Fibroblast of pulmonary artery (primary cell): ENCODE measurements at regions not wholly inside any gene's neighbourhood (a gene's known extent, or its start where the extent isn't known, plus 50 kb on each side); places are given as distances from the start of the nearest gene placed in this dataset.
A peak's percentile ranks its signal among the peaks of the same experiment; 100 is the strongest.

Experiments
- DNase-seq: peaks from one replicate; pipeline ENCODE4 v3.0.0-alpha.2; 2010; ENCODE audit warnings: low read depth
- H3K4me3 ChIP-seq: replicated peaks from 2 replicates; pipeline ENCODE4 v1.5.1; 2011; ENCODE audit warnings: low read depth, mild to moderate bottlenecking, control low read depth, low read length, moderate library complexity
- CTCF ChIP-seq: IDR thresholded peaks from 2 replicates; pipeline ENCODE4 v1.5.1; 2011; ENCODE audit warnings: mild to moderate bottlenecking, control low read depth, low read length, inconsistent platforms; ENCODE audit errors: missing control alignments

- no peak overlapping the region for H3K4me3 ChIP-seq
Measured at GRCh38 chr7:84546403-84546802, 351.8 kb upstream of the SEMA3A start.

DNA sequence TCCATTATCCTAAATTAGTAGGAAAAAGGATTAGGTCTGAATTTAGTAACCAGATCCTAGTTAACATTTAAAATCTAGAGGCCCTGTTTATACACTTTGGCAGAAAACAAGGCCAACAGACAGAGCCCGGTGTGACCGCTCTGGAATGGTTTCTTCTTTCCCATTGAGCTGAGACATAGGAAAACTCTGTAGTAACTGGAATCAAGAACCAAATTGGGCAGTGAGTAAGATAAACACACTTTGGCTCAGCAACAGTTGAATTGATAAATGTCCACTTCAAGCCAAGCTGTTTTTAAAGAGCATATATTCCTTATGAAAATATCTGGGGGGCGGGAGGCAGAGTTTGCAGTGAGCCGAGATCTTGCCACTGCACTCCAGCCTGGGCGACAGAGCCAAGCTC, 343.7 kb upstream of the SEMA3A start:
- no peak for TF ChIP-seq CTCF
- no peak for DNase-seq
- H3K4me3 ChIP-seq, result no peak overlapping the region

More at GRCh38 chr7:84546403-84546802, 351.8 kb upstream of the SEMA3A start:
- no peak for TF ChIP-seq CTCF
- DNase-seq, result no peak

DNA sequence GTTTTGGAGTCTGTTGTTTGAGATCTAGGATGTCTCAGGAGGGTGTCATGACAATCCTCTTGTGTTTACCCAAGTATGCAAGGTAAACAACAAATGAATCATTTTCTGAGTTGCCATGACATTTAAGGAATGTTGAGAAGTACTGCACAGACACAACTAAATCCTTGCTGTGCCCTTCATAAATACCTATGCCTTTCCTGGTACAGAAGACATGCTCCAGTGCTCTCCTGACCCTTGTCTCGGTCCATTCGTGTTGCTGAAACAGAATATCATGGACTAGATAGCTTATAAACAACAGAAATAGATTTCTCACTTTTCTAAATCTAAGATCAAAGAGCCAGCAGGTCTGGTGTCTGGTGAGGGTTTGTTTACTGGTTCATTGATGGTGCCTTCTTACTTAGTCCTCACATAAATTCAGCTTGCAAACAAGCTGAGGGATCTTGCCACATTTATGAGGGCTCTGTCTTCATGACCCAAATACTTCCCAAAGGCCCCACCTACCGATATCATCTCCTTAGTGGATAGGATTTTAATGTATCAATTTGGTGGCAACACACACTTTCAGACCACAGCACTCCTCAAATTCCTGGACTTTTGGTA, 341.8 kb upstream of the SEMA3A start:
- no peak for TF ChIP-seq CTCF
- no peak overlapping the region for H3K4me3 ChIP-seq
- DNase-seq, result peak; percentile 34

- no peak for TF ChIP-seq CTCF
- no peak for DNase-seq
- no peak overlapping the region for H3K4me3 ChIP-seq
Measured at GRCh38 chr7:84535580-84536270, 341.1 kb upstream of the SEMA3A start.

DNA sequence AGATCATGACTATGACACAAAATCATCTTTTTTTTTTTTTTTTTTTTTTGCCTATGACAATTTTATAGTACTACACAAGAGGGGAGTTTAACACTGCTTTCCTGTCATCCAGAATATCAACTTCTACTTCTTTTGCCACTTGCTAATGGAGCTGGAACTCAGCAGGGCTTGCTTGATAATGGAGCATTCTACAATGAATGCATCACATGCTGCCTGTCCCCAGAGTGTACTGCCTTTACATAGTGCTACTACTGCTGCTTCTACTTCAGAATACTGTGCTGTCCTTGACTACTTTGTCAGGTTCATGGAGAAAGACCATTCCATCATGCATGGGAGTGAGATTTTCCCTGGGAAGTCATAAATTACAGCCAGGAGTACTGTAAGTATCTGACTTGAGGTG, 338.6 kb upstream of the SEMA3A start:
- DNase-seq, result no peak
- TF ChIP-seq CTCF, result no peak
- H3K4me3 ChIP-seq, result no peak overlapping the region

GRCh38 chr7:84532196-84532595, 337.6 kb upstream of the SEMA3A start:
- no peak for TF ChIP-seq CTCF
- H3K4me3 ChIP-seq, result no peak overlapping the region
- DNase-seq, result no peak
